Loucy (cell line): ENCODE measurements at regions not wholly inside any gene's neighbourhood (a gene's known extent, or its start where the extent isn't known, plus 50 kb on each side); places are given as distances from the start of the nearest gene placed in this dataset.

ENCODE experiments used
- EZH2phosphoT487 ChIP-seq: fragments of 200-600 bp; IDR thresholded peaks from 2 replicates; pipeline ENCODE4 v1.6.1; 2018; ENCODE audit warnings: antibody characterized with exemption, mild to moderate bottlenecking, moderate library complexity, borderline replicate concordance
- TF ChIP-seq, protein P1 (sequence below): fragments of 200-600 bp; sonication (generic); conservative IDR thresholded peaks from 2 replicates; pipeline ENCODE4 v1.5.1; 2014; ENCODE audit warnings: mild to moderate bottlenecking, antibody characterized with exemption, low read length

DNA sequence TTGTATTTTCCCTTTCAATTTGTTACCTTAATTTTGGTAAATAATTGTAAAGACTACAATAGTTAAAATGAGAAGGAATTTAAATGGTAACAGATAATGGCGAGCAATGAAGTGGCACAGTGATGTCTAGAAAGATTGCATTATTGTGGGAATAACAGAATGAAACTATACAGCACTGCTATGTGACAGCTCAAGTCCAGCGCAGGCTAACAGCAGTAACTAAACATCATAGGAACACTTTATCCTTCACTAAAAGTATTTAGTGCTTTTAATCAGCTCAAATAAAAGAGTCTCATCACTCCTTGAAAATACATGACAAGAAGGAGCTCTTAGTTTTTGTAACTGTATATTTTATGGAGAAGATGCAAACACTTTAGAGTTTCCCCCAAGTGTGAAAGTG is 190.8 kb downstream of the TENT5A start:
- TF ChIP-seq EZH2phosphoT487, result no peak
- TF ChIP-seq, protein P1, sequence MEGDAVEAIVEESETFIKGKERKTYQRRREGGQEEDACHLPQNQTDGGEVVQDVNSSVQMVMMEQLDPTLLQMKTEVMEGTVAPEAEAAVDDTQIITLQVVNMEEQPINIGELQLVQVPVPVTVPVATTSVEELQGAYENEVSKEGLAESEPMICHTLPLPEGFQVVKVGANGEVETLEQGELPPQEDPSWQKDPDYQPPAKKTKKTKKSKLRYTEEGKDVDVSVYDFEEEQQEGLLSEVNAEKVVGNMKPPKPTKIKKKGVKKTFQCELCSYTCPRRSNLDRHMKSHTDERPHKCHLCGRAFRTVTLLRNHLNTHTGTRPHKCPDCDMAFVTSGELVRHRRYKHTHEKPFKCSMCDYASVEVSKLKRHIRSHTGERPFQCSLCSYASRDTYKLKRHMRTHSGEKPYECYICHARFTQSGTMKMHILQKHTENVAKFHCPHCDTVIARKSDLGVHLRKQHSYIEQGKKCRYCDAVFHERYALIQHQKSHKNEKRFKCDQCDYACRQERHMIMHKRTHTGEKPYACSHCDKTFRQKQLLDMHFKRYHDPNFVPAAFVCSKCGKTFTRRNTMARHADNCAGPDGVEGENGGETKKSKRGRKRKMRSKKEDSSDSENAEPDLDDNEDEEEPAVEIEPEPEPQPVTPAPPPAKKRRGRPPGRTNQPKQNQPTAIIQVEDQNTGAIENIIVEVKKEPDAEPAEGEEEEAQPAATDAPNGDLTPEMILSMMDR, result no peak
